ENCODE measurements at regions not wholly inside any gene's neighbourhood (a gene's known extent, or its start where the extent isn't known, plus 50 kb on each side); places are given as distances from the start of the nearest gene placed in this dataset.
"Not testable (repeated sequence)": the region's sequence is repeated elsewhere in the genome, so short reads cannot be mapped to it uniquely, and the experiment has no call there.

- TF ChIP-seq POLR2A (IDR thresholded peaks at IDR 0.05; ENCODE audit: low read depth, low read length) (no peak), POLR2AphosphoS5 (IDR thresholded peaks at IDR 0.05; ENCODE audit: low read depth, low read length) (no peak), TAF1 (IDR thresholded peaks at IDR 0.05; ENCODE audit: borderline replicate concordance, low read depth, low read length) (no peak)
- no peak for FAIRE-seq
- no peak for DNase-seq (ENCODE audit: insufficient read length)
Observed at GRCh38 chr10:36412942-36413341, 712.5 kb upstream of the ANKRD30A start.

GRCh38 chr10:36400238-36400637 lies 725.2 kb upstream of the ANKRD30A start:
- not testable (repeated sequence) for DNase-seq (ENCODE audit: insufficient read length); FAIRE-seq

DNA sequence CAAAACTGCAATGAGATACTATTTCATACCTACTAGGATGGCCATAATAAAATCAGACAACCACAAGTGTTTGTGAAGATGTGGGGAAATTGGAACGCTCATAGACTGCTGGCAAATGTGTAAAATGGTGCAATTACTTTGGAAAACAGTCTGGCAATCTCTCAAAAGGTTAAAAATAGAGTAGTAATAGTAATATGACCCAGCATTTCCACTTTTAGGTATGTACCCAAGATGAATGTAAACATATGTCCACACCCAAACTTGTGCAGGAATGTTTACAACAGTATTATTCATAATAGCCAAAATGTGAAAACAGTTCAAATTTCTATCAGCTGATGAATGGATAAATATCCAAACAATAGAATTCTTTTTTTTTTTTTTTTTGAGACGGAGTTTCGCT lies 731.6 kb upstream of the ANKRD30A start:
- TF ChIP-seq POLR2A (IDR thresholded peaks at IDR 0.05; ENCODE audit: low read depth, low read length) (no peak), POLR2AphosphoS5 (IDR thresholded peaks at IDR 0.05; ENCODE audit: low read depth, low read length) (no peak), TAF1 (IDR thresholded peaks at IDR 0.05; ENCODE audit: borderline replicate concordance, low read depth, low read length) (no peak)
- no peak for DNase-seq (ENCODE audit: insufficient read length)
- no peak for FAIRE-seq

DNA sequence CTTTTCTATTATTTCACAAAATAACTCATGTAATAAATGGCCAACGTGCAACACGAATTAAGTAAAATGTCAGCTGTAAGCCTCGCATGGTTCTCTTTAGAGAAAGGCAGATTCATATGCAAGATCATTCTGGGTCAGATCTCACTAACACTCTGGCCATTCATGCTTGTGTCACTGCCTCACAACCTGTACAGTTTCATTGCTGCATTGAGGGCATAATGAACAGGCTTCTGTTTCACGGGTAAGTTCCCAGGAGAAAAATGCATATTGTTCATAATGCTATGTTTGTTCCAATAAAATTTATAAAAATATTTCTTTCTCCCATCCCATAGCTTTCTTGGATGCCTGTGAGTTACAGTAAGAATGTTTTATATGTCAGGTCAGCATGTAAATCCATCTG lies 734.0 kb upstream of the ANKRD30A start:
- no peak for DNase-seq (ENCODE audit: insufficient read length)
- no peak for TF ChIP-seq POLR2A (IDR thresholded peaks at IDR 0.05; ENCODE audit: low read depth, low read length)
- no peak for TF ChIP-seq POLR2AphosphoS5 (IDR thresholded peaks at IDR 0.05; ENCODE audit: low read depth, low read length)
- no peak for TF ChIP-seq TAF1 (IDR thresholded peaks at IDR 0.05; ENCODE audit: borderline replicate concordance, low read depth, low read length)
- no peak for FAIRE-seq

GRCh38 chr10:36390221-36390620 lies 735.2 kb upstream of the ANKRD30A start:
- FAIRE-seq = no peak
- no peak for TF ChIP-seq TAF1 (IDR thresholded peaks at IDR 0.05; ENCODE audit: borderline replicate concordance, low read depth, low read length)
- no peak for TF ChIP-seq POLR2AphosphoS5 (IDR thresholded peaks at IDR 0.05; ENCODE audit: low read depth, low read length)
- no peak for TF ChIP-seq POLR2A (IDR thresholded peaks at IDR 0.05; ENCODE audit: low read depth, low read length)

DNA sequence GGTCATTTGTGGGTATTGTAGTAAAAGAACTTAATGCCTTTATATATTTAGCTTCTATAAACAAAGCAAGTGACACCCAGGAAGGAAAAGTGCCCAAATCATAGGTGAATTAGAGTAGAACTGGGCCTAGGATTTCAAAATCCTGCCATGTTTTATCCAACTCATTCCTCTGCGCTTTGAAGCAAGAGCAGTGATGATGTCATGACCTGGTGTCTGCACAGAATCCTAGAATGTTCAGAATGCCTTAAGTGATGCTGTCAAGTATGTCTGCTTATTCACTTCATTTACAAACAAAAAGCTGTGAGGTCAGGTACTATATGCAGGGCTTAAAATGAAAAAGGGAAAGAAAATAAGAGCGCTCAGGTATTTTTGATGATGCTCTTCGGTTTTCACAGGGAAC lies 737.2 kb upstream of the ANKRD30A start:
- TF ChIP-seq POLR2A (IDR thresholded peaks at IDR 0.05; ENCODE audit: low read depth, low read length) (no peak), TAF1 (IDR thresholded peaks at IDR 0.05; ENCODE audit: borderline replicate concordance, low read depth, low read length) (no peak), POLR2AphosphoS5 (IDR thresholded peaks at IDR 0.05; ENCODE audit: low read depth, low read length) (no peak)
- DNase-seq (ENCODE audit: insufficient read length) (no peak), FAIRE-seq (no peak)

More at GRCh38 chr10:36390221-36390620, 735.2 kb upstream of the ANKRD30A start:
- no peak for DNase-seq (ENCODE audit: insufficient read length)

DNA sequence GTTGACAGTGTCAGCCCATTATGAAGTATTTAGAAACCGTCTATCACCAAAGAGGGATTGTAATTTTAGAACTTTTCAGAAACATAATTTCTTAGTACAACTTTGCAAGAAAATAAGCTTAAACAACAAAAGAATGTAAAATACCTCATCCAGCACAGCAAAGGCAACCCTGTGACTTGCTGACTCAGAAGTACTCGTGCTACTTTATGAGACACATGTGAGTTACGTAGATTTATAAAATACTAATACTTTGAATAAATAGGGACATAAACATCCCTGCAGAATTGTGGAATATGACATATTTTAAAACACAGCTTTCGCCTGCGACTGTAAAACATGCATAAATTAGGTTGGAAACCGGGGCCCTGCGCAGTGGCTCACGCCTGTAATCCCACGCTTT lies 739.7 kb upstream of the ANKRD30A start:
- TF ChIP-seq TAF1 (IDR thresholded peaks at IDR 0.05; ENCODE audit: borderline replicate concordance, low read depth, low read length) (no peak), POLR2A (IDR thresholded peaks at IDR 0.05; ENCODE audit: low read depth, low read length) (no peak), POLR2AphosphoS5 (IDR thresholded peaks at IDR 0.05; ENCODE audit: low read depth, low read length) (no peak)
- FAIRE-seq = no peak
- DNase-seq (ENCODE audit: insufficient read length) = no peak

DNA sequence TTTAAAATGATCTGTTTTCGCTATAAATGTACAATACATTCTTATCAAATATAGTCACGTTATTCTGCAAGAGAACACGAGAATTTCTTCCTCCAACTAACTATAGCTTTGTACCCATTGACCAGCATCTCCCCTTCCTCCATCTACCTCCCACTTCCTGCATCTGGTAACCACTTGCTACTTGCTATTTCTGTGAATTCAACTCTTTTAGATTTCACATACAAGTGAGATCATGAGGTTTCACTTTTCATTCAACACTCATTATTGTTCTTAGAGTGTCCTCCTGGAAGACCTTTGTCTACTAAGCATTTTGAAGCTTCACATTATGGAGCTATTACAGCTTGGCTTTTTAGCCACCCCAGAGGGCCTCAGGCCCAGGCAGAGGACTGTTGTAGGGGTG lies 741.3 kb upstream of the FZD8 start:
- TF ChIP-seq TAF1 (IDR thresholded peaks at IDR 0.05; ENCODE audit: borderline replicate concordance, low read depth, low read length) (no peak), POLR2A (IDR thresholded peaks at IDR 0.05; ENCODE audit: low read depth, low read length) (no peak), POLR2AphosphoS5 (IDR thresholded peaks at IDR 0.05; ENCODE audit: low read depth, low read length) (no peak)
- no peak for DNase-seq (ENCODE audit: insufficient read length)
- no peak for FAIRE-seq

DNA sequence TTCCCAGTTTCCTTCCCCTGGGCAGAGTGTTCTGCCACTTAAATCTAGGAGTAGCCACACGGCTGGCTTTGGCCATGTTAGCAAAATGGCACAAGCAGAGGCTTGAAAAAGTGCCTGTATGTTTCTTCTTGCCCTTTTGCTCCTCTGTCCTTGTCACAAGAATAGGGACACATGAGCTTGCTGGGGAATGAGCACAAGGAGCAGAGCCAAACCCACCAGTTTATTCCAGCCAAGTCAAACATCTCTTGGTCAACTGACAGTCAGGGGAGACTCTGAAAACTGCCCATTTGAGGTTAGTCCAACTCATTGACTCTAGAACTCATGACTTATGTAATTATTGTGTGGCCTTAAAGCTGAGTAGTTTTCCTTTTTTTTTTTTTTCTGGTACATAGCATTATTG lies 739.7 kb upstream of the FZD8 start:
- no peak for DNase-seq (ENCODE audit: insufficient read length)
- TF ChIP-seq POLR2A (IDR thresholded peaks at IDR 0.05; ENCODE audit: low read depth, low read length) = no peak
- no peak for TF ChIP-seq POLR2AphosphoS5 (IDR thresholded peaks at IDR 0.05; ENCODE audit: low read depth, low read length)
- no peak for TF ChIP-seq TAF1 (IDR thresholded peaks at IDR 0.05; ENCODE audit: borderline replicate concordance, low read depth, low read length)
- FAIRE-seq = no peak

- FAIRE-seq (no peak), DNase-seq (ENCODE audit: insufficient read length) (no peak)
- TF ChIP-seq TAF1 (IDR thresholded peaks at IDR 0.05; ENCODE audit: borderline replicate concordance, low read depth, low read length) = no peak
Observed at GRCh38 chr10:36380538-36380937, 738.4 kb upstream of the FZD8 start.

GRCh38 chr10:36375107-36375506 lies 733.0 kb upstream of the FZD8 start:
- FAIRE-seq = no peak
- no peak for DNase-seq (ENCODE audit: insufficient read length)
- TF ChIP-seq POLR2AphosphoS5 (IDR thresholded peaks at IDR 0.05; ENCODE audit: low read depth, low read length) = no peak

DNA sequence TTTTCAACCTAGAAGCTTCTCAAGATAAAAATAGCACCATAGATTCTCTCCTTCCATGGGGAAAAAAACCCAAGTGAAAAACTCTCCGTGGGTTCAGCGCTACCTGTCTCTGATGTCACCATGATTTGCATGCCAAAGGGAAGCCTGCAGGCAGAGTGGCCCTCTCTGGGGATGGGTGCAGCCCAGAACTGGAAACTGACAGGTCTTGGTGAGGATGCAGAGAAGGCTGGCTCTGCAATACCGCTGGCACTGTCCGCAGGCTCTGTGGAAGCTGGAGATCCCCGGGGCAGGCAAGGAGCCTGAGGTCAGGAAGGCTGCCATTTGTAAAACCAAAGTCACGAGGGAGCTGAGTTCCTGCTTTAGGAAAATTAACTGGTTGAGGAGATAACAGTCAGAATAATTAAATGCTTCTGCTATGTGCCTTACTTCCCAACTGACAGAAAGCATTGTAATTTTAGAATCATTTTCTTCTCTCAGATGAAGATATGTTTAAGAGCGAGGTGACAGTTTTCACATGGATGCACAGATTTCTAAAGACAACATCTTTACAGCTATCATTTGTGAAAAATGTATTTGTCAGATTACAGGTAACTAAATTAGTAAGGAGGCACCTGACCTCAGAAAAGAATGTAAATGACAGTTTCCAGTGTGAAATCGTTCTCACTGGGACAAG lies 731.5 kb upstream of the FZD8 start:
- FAIRE-seq (no peak), DNase-seq (ENCODE audit: insufficient read length) (no peak)
- TF ChIP-seq POLR2A (IDR thresholded peaks at IDR 0.05; ENCODE audit: low read depth, low read length) (no peak), POLR2AphosphoS5 (IDR thresholded peaks at IDR 0.05; ENCODE audit: low read depth, low read length) (no peak), TAF1 (IDR thresholded peaks at IDR 0.05; ENCODE audit: borderline replicate concordance, low read depth, low read length) (no peak)

DNA sequence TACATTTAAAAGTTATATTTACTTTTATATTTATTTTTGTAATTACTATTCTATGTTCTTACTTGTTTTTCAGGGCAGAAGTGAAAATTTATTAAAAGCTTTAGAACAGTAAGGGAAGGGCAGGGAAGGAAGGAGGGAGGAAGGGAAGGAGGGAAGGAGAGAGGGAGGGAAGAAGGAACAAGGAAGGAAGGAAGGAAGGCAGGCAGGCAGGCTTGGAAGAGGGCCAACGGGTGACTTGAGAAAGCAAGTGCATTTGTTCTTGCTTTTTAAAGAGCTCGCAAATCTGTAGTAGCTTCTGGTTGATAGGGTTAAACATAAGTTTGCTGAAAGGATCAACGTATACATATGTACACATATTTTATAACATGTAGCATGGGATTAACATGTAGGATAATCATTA lies 725.3 kb upstream of the FZD8 start:
- FAIRE-seq (no peak), DNase-seq (ENCODE audit: insufficient read length) (no peak)
- TF ChIP-seq POLR2A (IDR thresholded peaks at IDR 0.05; ENCODE audit: low read depth, low read length) (no peak), POLR2AphosphoS5 (IDR thresholded peaks at IDR 0.05; ENCODE audit: low read depth, low read length) (no peak), TAF1 (IDR thresholded peaks at IDR 0.05; ENCODE audit: borderline replicate concordance, low read depth, low read length) (no peak)

All from GM12892 (cell line).